Right forelimb (tissue), 1 donor: ENCODE measurements at regions not wholly inside any gene's neighbourhood (a gene's known extent, or its start where the extent isn't known, plus 50 kb on each side); places are given as distances from the start of the nearest gene placed in this dataset.

ENCODE experiments used
- DNase-seq: peaks from one replicate; pipeline ENCODE4 v3.0.0-alpha.2; 2018

DNA sequence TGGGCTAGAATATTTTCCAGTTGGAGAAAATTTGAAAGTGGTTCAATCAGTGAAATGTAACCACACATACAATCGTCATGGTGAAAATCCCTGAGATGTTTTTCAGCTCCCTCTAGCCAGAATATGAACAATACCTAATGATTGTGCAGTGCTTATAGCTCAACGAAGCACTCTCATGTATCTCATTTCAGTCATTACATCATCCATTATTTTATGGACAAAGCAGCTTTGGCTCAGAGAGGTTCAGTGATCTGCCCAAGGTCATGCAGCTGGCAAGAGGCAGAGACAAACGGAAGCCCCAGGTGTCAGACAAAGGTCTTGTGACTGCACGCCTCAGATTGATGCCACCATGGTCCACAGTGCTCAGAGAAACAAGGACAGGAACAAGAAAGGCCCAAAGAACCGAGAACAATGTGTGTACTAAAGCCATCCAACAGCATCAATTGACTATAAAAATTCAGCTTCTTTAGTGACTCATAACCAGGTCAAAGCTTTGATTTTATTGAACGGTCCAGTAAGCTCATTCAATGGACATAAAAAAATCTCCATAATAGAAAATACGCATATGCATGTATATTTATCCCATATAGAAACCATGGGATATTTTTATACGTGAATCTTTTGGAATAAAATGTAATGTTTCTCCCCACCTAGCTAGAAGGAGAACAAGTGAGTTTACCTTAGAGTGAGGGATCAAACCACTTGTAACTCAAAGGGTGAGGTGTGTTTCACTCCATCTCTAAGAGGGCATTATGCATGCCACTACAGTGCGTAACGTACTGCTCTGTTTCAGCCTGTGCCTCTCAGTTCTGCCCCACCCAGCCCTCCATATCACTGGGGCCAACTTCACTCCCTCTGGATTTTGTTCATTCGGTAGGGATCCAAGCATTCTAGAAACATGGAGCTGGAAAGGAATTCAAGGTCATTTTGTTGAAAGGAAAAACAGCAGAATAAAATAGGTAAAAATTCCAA, 141.8 kb downstream of the GRIN2B start:
- DNase-seq = no peak

DNA sequence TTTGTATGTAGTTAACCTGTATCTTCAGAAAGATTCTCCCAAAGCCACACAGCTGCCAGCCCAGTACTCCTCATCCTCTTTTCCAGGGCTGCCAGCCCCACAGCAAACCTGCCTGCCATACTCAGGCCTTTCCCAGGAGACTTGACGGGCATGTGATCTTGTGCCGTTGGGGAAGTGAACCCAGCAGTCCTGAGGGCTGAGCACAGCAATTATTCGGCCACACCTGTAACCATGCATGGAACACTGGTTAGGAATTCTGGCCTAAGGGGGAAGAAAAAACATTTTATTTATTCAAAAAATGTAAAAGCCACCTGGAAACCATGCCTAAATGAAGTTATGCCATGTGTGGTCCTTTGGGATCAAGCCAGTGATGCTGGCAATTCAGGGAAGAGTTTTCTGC, 145.3 kb downstream of the GRIN2B start:
- DNase-seq = no peak

DNA sequence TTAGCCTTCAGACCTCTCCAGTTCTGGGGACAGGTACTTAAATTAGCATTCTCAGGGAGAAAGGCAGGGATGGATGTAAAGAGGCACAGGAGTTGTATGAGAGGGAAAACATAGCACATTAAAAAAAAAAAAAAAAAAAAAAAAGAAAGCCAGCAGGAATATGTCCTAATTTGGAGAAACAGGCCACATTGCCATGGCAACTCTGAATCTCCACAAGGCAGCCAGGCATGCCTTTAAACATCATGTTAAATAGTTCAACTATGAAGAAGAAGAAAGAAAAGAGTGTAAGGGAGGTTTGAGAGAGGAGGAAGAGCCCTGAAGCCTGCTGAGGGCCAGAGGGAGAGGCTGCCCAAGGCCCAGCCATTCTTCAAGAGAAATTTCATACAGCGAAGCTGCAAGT, 145.8 kb downstream of the GRIN2B start:
- DNase-seq = no peak

DNA sequence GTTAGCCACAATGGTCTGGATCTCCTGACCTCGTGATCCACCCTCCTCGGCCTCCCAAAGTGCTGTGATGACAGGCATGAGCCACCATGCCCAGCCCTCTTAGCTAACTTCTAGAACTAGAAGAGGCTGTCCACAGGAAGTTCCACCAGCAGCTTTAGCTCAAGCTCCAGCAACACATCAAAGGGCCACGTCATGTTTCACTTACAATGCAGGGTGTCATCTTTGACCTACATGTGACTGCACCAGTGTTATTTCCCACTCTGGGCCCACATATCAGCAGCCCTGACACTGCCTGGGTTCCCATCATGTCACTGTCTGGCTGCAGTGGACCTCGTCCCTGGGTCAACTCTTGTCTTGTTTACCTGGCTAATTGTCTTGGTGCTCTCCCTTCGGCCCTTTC, 147.2 kb downstream of the GRIN2B start:
- no peak for DNase-seq

DNA sequence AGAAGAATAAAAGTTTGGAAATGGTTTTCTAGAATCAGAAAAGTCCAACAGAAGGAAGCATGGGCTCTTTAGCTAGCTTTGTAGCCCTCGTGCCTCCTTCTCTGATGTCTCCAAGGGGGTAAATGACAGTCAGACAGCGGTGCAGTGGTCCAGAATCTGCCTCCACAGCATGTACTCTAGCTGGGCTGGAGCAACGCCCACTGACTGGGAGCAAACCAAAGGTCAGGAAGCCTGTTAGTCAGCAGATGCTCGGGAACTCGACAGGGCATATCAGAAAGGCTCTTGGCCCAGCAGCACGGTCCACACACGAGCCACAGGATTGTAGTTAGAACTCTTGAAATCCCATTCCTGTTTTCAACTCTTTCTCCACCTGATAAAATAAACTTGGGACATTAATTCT, 164.3 kb downstream of the GRIN2B start:
- DNase-seq = no peak

DNA sequence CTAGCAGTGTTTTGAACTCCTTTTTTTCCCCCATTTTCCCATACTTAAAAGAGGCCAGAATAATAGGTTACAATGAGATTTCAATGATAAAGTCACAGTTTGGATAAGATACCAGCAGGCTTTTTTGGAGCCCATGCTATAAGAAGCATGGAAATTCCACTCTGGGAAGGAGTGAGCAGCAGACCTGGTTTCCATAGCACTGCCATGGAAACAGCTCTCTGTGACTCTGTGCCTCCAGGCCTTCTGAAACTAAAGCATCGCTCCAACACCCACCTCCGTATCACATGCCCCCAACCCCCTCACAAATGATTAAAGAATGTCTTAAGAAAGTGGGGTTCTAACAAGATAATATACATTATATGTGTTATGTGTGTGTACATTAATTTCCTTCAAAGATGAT, 165.0 kb downstream of the GRIN2B start:
- DNase-seq = no peak

DNA sequence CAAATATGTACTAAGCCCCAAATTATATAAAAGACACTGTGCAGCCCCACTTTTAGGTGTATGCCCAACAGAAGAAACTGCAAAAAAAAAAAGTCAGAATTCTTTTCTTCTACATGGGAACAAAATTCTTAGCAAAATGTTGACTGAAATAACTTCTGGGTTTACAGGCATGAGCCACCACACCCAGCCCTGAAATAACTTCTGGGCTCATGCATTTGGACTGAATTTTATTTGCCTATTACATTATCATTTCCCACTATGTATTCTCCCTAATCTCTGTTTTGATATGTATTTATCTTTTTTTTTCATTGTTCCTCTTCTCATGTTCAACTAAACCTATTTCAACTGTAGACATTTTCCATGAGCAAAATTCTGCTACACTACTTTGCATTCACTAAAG, 169.2 kb downstream of the GRIN2B start:
- no peak for DNase-seq

DNA sequence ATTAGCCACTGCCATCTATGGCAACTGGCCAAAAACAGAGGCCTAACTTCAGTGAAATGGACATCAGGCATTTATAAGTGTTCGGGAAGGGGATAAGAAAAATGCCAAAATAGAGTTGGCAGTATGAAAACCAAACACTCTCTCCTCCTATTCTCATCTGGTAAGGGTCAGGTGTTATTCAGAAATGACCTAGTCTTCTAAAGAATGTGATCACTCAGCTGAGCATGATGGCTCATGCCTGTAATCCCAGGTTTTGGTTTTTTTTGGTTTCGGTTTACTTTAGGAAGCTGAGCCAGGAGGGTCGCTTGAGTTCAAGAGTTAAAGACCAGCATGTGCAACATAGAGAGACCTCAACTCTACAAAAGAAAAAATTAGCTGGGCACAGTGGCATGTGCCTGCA, 170.3 kb downstream of the GRIN2B start:
- DNase-seq = no peak

DNA sequence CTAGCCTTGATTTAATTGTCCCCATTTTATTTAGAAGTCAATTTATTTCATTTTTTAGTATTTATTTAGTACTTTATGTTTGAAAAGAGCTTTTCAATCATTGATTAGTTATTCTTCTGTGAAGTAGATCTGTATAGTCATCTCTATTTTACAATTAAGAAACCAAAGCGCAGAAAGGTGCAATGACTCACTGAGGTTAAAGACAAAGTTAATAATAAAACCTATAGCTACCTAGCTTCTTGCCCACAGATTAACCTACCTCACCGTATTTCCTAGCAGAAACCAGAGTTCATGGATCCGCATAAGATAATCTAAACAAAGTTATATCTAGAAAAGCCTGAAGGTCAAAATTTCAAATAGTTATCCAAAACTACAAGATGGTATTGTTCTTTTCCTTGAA, 176.4 kb downstream of the GRIN2B start:
- DNase-seq = no peak

DNA sequence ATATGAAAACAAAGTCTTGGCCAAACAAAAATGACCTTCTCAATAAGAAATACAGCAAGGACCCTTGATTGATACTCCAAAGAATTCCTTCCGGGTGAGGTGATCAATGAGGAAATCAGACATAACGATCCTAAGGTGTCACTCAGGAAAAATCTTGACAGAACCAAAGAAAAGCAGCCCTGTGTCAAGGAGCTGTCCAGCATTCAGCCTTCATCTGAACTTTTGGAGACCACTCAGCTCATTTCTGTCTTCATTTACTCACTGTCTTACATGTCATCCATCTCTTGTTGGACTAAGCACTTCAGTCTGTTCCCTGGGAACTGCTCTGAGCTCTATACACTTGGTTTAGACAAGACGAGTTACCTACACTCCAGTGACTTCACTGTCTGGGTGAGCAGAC, 179.9 kb downstream of the GRIN2B start:
- no peak for DNase-seq

DNA sequence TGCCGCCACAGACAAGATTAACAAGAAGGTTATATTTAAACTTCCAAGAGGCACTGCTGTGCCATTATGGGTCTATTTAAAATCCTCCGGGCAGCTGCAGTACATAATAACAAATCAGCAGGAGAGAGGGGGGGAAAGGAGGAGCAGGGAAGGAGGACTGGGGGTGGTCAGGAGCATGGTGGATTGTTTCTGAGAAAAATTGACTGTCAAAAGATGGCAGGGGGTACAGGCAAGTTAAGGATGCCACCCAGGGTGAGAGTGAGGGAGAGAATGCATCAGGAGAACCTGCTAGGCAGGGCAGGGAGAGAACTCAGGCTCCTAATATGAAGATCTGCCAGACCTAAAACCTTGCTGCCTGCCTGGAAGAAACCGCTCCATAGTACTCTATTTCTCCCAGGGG, 181.8 kb downstream of the GRIN2B start:
- no peak for DNase-seq

DNA sequence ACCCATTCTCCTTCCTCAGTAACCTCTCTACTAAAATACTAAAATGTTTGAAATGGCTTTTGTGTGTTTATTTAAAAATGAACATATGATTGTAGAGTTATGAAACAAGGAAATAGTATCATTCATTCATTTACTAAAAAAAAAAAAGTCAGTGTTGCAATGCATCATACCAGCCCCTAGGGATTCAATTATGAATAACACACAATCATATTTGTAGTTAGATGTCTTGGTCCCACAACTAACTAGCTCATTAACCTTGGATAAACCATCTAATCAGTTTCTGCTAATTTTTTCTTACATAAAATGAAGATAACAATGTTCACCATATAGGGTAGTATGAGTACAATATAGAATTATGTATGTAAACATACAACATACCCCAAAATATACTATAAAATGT, 183.2 kb downstream of the GRIN2B start:
- no peak for DNase-seq

DNA sequence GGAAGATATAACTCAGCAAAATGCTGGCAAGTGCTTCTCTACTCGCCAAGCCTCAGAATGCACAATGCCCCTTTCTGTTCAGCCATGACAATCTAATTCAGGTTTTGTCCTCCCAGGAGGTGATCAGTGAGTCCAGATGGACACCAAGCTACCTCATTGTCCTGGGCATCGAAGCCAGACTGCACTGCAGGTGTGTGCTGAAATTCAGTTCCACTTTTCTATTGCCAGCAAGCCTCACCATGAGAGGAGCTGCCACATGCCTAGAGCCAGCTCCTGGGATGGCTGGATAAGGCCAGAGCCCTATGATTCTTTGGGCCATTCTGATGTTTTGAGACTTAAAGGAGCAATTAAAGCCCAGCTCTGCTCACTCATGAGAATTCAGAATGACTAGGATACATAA, 186.7 kb downstream of the GRIN2B start:
- no peak for DNase-seq

DNA sequence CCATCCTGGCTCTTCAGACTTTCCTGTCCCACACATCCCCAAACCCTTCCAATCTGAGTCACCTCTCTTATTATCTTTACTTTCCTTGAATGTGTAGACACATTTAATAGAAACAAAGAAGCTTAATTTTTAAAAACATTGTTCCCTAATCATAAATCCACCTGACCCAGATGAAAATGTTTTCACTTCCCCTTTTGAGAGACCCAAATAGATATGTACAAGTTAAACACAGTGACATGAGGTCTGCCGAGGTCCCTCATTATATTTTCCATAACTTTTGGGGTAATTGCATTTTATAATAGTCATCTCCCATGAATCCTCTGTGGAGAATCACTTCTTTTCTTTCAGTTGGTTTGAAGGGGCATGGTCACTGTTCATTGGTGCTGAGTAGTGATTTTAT, 191.1 kb downstream of the GRIN2B start:
- DNase-seq = no peak

DNA sequence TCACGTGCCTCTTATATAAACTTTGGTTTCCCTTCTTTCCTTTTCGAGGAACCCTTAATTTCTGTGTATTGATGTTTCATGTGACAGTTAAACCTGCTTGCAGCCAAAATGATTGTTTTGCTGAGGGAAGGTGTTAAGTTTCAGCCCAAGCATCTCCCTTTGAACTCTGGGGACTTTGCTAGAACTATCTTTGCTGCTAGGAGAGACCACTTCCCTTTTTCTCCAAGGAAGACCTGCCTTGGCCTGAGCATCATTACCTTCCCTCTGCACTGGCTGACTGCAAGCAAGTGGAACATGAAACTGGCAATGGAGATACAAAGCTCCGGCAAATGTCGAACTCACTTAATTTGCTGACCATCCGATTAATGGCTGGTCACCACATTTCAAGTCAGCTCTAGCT, 192.8 kb downstream of the GRIN2B start:
- DNase-seq = no peak

DNA sequence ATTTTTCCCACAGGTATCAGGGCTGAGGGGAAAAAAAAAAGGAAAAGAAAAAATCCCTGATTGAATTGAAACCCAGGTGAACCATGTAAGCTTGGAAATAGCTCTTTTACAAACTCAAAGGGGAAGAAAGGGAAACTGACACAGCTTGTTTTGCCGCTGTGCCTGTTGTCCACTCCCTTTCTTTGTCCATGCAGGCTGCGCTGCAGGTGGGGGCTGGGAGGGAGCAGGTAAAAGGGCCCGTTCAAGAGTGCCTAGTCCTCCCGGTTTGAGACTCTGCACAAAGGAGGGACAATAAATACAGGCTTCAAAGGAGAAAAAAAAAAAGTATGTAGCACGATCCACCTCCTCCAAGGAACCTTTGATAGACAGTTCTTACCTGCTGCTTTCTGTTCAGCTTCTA, 194.8 kb downstream of the GRIN2B start:
- DNase-seq = no peak

DNA sequence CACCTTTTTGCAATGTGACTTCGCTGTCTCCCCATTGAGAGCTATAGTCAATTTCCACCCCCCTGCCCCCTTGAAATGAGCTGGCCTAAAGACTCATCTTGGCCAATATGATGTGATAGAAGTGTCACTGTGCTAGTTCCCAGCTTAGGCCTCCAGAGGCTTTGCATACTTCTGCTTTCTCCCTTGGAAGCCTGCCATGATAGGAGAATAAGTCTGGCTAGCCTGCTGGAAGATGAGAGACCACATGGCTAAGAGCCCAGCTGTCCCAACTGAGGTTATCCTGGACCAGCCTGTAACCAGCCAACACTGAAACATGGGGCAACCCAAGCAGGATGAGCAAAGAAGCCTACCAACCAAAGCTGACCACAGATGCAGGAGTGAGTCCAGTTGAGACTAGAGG, 196.9 kb downstream of the GRIN2B start:
- no peak for DNase-seq

DNA sequence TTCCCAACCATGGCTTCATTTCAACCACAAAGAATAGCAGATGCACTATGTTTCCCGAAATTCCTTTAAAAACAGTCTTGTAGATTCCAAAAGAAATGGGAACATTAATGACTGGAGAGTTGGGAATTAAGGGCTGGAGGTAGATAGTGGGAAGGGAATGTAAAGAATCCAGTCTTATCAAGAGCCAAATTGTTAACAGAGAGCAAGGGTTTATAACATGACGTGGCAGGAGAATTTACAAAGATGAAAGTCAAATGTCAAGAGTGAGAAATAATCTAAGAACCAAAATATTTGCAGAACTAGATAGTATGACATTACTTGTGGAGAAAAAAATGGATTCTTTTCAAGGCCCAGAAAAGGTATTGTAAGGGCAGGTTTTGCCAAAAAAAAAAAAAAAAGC, 200.9 kb downstream of the GRIN2B start:
- DNase-seq = no peak

DNA sequence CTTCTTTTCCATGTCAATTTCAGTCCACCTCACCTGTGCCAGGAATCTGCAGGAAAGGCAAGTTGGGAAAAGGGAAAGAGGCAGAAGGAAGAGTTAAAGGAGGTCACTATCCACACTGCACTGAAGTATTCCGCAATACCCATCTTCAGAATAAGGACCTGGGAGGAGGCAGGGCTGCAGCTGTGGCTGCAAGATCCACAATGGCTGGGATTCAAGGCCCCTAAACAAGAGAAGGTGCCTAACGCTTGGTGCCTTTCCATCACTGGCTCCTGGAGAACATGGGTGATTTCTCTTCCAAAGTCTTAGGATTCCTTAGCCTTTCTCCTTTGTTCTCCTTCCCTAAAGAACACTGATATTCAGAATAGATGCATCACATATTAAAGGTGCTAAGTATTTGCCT, 204.0 kb downstream of the GRIN2B start:
- no peak for DNase-seq

DNA sequence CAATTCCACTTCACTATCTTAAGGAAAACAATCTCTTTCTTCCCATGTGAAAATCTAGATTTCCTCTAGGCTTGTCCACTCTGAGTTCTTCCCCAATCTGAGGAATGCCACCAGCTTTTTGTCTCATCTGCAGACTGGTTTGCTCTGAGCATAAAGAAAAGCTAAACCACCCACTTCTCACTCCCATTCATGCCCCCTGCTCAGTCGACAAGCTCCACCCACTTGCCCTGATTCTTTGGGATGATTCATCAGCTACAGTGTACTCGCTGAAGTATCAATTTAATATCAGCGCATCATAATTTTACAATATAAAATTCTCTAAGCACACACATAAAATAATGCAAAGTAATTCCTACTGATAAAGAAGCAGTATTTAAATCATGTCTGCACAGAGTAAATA, 209.1 kb downstream of the GRIN2B start:
- no peak for DNase-seq

DNA sequence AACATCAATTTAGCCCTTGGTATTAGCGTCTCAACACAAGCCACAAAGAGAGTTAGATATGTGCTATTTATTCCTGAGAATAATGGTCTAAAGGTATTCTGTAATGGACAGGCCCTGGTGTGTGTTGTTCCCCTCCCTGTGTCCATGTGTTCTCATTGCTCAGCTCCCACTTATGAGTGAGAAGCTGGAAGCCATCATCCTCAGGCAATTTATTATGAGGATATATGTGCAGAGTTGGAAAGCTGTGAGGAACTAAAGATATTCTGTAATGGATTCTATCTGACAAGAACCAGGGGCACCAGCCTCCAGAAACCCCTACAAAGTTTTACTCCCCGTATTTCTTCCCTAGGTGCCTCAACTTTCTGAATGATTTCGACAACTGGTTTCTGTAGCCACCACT, 210.8 kb downstream of the GRIN2B start:
- DNase-seq = no peak

DNA sequence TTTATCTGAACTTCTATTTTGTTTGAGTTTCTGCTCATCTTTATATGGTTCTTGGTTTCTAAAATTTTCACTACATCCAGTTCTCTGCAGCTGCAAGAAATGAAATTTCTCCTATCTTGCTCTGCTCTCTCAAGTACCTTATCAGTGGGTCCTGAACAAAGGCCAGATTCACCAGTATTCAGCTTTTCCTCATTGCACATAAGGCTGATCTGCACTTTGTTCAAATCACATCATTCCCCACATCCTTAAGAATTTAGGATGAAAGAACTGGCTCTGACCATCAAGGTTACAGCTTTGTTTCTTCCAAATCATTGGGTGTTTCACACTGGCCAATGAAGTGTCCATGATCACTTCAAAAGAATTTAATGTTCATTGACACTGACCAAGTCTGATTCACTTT, 211.4 kb downstream of the GRIN2B start:
- no peak for DNase-seq

DNA sequence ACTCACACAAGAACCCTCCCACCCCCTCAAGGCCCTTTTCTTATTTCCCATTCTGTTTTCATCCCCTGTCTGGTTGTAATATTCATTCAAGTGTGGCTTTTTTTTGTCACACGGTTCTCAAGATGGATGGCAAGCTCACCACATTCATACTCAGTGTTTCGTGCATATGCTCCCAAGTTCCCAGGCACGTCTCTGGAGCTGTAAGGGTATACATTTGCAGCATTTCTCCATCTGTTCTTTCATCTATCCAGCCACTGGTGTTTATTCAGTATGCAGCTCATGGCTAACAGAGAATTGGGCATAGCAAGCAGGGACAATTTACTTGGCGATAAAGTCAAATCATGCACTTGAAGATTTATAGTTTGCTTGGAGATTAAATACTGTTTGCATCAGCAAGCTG, 212.1 kb downstream of the GRIN2B start:
- DNase-seq = no peak

DNA sequence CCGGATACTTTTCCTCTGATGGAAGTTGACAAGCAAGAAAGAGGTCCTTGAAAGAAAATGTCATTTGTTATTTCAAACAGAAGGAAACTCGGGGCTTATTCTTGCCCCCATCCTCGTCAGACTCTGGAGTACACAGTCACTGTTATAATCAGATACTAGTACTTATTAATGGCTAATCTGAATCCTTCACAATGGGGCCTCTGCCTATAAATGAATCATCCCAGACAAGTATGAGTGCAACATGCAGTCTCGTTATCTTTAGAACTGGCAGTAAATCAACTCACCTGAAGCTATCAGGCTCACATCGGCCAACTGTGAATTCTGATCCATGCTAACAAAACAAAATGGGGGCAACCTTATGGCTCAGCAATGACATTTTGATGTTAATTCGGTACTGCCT, 216.7 kb downstream of the GRIN2B start:
- DNase-seq = no peak

DNA sequence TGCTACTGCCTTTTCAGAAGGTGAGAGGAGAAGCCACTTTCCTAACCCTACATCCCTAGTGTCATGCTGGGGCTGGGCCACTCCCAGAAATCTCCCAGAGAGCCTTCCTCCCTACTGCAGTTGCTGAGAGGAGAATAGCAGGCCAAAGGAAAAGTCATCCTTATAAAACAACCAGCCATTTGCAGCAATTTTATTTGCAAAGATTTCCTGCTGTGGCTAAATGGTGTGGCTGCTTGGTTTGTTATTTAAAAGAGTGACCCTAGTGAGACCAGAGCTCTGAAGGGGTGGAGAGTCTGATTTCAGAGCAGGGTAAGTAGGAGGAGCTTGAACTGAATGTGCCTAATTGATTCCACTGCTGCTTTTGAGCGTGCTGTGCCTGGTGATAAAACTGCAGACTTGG, 232.0 kb downstream of the GRIN2B start:
- DNase-seq = no peak
